ENCODE measurements at regions not wholly inside any gene's neighbourhood (a gene's known extent, or its start where the extent isn't known, plus 50 kb on each side); places are given as distances from the start of the nearest gene placed in this dataset.

DNA sequence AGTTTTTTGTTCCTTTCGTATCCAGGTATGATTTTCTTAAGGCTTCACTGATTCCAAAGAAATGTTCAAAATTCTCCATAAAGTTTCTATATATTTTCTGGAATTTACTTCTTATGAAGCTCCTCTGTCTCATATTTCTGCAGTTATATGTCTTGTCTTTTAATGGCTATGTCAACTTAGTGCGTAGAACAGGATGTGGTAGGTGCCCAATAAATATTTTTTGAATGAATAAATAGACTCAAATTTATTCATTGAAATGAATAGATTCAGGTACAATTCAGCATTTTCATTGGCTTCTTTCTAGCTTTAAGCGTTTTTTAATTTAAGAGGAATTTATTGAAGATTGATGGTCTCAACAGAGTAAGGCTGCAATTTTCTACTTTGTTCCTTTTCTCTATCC lies 231.9 kb upstream of the BOD1L1 start:
- Histone ChIP-seq H3K4me3 (ENCODE audit: low read depth, low read length) (no peak overlapping the region), H3K9me3 (ENCODE audit: control insufficient read depth, insufficient read depth, low read depth, low read length) (no peaks in the 10 kb centered on the region), H3K4me1 (ENCODE audit: control insufficient read depth, insufficient read depth, low read length) (no peaks in the 10 kb centered on the region), H3K27ac (ENCODE audit: extremely low read depth, low read depth, low read length) (no peak overlapping the region), H3K36me3 (ENCODE audit: control insufficient read depth in 2 of 2, insufficient read depth in 1 of 2, low read length in 2 of 2) (no peaks in the 10 kb centered on the region)
- no peak for TF ChIP-seq ZNF624 (tag by site-specific recombination; IDR thresholded peaks at IDR 0.05)
- no peak for TF ChIP-seq ZNF544 (tag by site-specific recombination; IDR thresholded peaks at IDR 0.05)
- TF ChIP-seq ZSCAN30 (tag by site-specific recombination; IDR thresholded peaks at IDR 0.05) = no peak
- no peak for TF ChIP-seq ZNF391 (tag by site-specific recombination; IDR thresholded peaks at IDR 0.05; ENCODE audit: borderline replicate concordance, low read depth)
- no peak for TF ChIP-seq ZNF2 (tag by site-specific recombination; IDR thresholded peaks at IDR 0.05)
- TF ChIP-seq, protein P1, sequence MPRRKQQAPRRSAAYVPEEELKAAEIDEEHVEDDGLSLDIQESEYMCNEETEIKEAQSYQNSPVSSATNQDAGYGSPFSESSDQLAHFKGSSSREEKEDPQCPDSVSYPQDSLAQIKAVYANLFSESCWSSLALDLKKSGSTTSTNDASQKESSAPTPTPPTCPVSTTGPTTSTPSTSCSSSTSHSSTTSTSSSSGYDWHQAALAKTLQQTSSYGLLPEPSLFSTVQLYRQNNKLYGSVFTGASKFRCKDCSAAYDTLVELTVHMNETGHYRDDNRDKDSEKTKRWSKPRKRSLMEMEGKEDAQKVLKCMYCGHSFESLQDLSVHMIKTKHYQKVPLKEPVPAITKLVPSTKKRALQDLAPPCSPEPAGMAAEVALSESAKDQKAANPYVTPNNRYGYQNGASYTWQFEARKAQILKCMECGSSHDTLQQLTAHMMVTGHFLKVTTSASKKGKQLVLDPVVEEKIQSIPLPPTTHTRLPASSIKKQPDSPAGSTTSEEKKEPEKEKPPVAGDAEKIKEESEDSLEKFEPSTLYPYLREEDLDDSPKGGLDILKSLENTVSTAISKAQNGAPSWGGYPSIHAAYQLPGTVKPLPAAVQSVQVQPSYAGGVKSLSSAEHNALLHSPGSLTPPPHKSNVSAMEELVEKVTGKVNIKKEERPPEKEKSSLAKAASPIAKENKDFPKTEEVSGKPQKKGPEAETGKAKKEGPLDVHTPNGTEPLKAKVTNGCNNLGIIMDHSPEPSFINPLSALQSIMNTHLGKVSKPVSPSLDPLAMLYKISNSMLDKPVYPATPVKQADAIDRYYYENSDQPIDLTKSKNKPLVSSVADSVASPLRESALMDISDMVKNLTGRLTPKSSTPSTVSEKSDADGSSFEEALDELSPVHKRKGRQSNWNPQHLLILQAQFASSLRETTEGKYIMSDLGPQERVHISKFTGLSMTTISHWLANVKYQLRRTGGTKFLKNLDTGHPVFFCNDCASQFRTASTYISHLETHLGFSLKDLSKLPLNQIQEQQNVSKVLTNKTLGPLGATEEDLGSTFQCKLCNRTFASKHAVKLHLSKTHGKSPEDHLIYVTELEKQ (tag by site-specific recombination; IDR thresholded peaks at IDR 0.05; ENCODE audit: borderline replicate concordance) = no peak
- no peak for TF ChIP-seq ZNF112 (tag by site-specific recombination; IDR thresholded peaks at IDR 0.05)
- no peak for TF ChIP-seq ZNF114 (tag by site-specific recombination; IDR thresholded peaks at IDR 0.05)
- POLR2A ChIA-PET = no interaction called here
- CTCF ChIA-PET = no interaction called here

GRCh38 chr4:13860126-13860525 lies 232.6 kb upstream of the BOD1L1 start:
- ChIA-PET POLR2A (no interaction called here), CTCF (no interaction called here)
- H3K27ac ChIP-seq (ENCODE audit: extremely low read depth, low read depth, low read length) = no peak overlapping the region
- H3K36me3 ChIP-seq (ENCODE audit: control insufficient read depth in 2 of 2, insufficient read depth in 1 of 2, low read length in 2 of 2) = no peaks in the 10 kb centered on the region
- no peaks in the 10 kb centered on the region for H3K9me3 ChIP-seq (ENCODE audit: control insufficient read depth, insufficient read depth, low read depth, low read length)
- H3K4me1 ChIP-seq (ENCODE audit: control insufficient read depth, insufficient read depth, low read length) = no peaks in the 10 kb centered on the region
- no peak overlapping the region for H3K4me3 ChIP-seq (ENCODE audit: low read depth, low read length)
- TF ChIP-seq GLI2 (tag by site-specific recombination; IDR thresholded peaks at IDR 0.05; ENCODE audit: borderline replicate concordance, low read depth) (no peak), ZNF114 (tag by site-specific recombination; IDR thresholded peaks at IDR 0.05) (no peak), KLF1 (tag by site-specific recombination; IDR thresholded peaks at IDR 0.05) (no peak), ZNF423 (tag by site-specific recombination; IDR thresholded peaks at IDR 0.05) (no peak), ZNF366 (tag by site-specific recombination; conservative IDR thresholded peaks at IDR 0.05) (no peak), ZNF48 (tag by site-specific recombination; IDR thresholded peaks at IDR 0.05) (no peak), REPIN1 (tag by site-specific recombination; IDR thresholded peaks at IDR 0.05; ENCODE audit: low read depth) (no peak), ZNF473 (tag by site-specific recombination; IDR thresholded peaks at IDR 0.05) (no peak), ZNF133 (tag by site-specific recombination; IDR thresholded peaks at IDR 0.05) (no peak), ZNF837 (tag by site-specific recombination; IDR thresholded peaks at IDR 0.05) (no peak), ZBTB17 (tag by site-specific recombination; IDR thresholded peaks at IDR 0.05) (no peak), ZNF292 (tag by site-specific recombination; IDR thresholded peaks at IDR 0.05; ENCODE audit: borderline replicate concordance, low read depth) (no peak), ZFP69B (tag by site-specific recombination; IDR thresholded peaks at IDR 0.05) (no peak), RBAK (tag by site-specific recombination; IDR thresholded peaks at IDR 0.05) (no peak)
- TF ChIP-seq, protein P2, sequence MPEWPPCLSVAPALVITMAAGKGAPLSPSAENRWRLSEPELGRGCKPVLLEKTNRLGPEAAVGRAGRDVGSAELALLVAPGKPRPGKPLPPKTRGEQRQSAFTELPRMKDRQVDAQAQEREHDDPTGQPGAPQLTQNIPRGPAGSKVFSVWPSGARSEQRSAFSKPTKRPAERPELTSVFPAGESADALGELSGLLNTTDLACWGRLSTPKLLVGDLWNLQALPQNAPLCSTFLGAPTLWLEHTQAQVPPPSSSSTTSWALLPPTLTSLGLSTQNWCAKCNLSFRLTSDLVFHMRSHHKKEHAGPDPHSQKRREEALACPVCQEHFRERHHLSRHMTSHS (tag by site-specific recombination; IDR thresholded peaks at IDR 0.05) = no peak
- TF ChIP-seq, protein P3, sequence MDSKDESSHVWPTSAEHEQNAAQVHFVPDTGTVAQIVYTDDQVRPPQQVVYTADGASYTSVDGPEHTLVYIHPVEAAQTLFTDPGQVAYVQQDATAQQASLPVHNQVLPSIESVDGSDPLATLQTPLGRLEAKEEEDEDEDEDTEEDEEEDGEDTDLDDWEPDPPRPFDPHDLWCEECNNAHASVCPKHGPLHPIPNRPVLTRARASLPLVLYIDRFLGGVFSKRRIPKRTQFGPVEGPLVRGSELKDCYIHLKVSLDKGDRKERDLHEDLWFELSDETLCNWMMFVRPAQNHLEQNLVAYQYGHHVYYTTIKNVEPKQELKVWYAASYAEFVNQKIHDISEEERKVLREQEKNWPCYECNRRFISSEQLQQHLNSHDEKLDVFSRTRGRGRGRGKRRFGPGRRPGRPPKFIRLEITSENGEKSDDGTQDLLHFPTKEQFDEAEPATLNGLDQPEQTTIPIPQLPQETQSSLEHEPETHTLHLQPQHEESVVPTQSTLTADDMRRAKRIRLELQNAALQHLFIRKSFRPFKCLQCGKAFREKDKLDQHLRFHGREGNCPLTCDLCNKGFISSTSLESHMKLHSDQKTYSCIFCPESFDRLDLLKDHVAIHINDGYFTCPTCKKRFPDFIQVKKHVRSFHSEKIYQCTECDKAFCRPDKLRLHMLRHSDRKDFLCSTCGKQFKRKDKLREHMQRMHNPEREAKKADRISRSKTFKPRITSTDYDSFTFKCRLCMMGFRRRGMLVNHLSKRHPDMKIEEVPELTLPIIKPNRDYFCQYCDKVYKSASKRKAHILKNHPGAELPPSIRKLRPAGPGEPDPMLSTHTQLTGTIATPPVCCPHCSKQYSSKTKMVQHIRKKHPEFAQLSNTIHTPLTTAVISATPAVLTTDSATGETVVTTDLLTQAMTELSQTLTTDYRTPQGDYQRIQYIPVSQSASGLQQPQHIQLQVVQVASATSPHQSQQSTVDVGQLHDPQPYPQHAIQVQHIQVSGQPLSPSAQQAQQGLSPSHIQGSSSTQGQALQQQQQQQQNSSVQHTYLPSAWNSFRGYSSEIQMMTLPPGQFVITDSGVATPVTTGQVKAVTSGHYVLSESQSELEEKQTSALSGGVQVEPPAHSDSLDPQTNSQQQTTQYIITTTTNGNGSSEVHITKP (tag by site-specific recombination; IDR thresholded peaks at IDR 0.05) = no peak

All from HEK293 (cell line).